ENCODE measurements at regions not wholly inside any gene's neighbourhood (a gene's known extent, or its start where the extent isn't known, plus 50 kb on each side); places are given as distances from the start of the nearest gene placed in this dataset.

DNA sequence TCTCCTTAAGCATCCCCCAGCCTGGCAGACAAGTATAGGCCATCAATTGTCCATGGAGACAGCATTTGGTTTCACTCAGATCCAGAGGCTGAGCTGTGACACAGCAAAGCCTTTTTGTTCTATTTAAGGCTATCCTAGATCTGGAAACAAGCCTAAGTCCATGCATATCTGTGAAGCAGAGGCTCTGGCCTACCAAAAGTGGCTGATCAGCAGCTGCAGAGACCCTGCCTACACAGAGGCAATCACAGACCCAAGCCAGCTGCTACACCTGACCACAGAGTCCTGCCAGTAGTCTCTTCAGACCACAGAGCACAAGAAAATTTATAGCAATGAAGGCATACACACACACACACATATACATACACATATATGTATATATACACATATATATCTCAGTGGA, 501.7 kb upstream of the ARPP21 start:
- no peak for TF ChIP-seq CTCF (IDR thresholded peaks at IDR 0.05)
- no peak for TF ChIP-seq POLR2A (IDR thresholded peaks at IDR 0.05)
